Activated T-cell treated with anti-CD3 and anti-CD28 coated beads, Interleukin-2, amount 50 U/mL, for 24 hours (primary cell): ENCODE measurements at regions not wholly inside any gene's neighbourhood (a gene's known extent, or its start where the extent isn't known, plus 50 kb on each side); places are given as distances from the start of the nearest gene placed in this dataset.

ENCODE experiments used
- DNase-seq: peaks from one replicate; pipeline ENCODE4 v3.0.0-alpha.2; 2020
- H3K27ac Mint-ChIP-seq: 2 replicates; pipeline ENCODE4 v1.8.0; 2020; ENCODE audit warnings: mild to moderate bottlenecking, mixed read lengths
- H3K27me3 Mint-ChIP-seq: 2 replicates; pipeline ENCODE4 v1.8.0; 2020; ENCODE audit warnings: mixed read lengths
- H3K36me3 Mint-ChIP-seq: 2 replicates; pipeline ENCODE4 v1.8.0; 2020; ENCODE audit warnings: low read depth, mixed read lengths
- H3K4me1 Mint-ChIP-seq: 2 replicates; pipeline ENCODE4 v1.8.0; 2020; ENCODE audit warnings: low read depth, mixed read lengths
- H3K4me3 Mint-ChIP-seq: 2 replicates; pipeline ENCODE4 v1.8.0; 2020; ENCODE audit warnings: mild to moderate bottlenecking, moderate library complexity, mixed read lengths
- H3K9me3 Mint-ChIP-seq: 2 replicates; pipeline ENCODE4 v1.8.0; 2020; ENCODE audit warnings: mixed read lengths

DNA sequence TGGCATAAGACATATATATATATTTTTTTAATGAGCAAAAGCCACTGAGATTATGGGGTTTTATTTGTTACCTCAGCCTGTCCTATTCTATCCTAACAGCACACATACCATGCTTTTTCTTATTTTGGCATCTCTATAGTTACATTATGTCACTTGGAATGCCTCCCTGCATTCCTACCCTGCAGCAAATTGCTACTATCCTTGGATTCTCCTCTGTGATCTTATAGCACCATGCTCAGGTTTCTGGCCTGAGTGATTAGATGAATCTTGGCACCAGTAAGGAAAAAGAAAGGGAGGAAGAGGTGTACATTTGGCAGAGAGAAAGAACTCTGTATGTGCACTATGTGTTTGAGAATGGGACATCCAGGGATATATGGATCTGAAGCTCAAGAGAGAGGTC lies 86.3 kb upstream of the PELI1 start:
- Mint-ChIP-seq H3K4me3 (no peak overlapping the region), H3K27ac (no peak overlapping the region), H3K36me3 (no peaks in the 10 kb centered on the region), H3K27me3 (peaks cover 8% of the 10 kb centered on the region), H3K9me3 (no peaks in the 10 kb centered on the region), H3K4me1 (peaks cover 29% of the 10 kb centered on the region)
- no peak for DNase-seq

DNA sequence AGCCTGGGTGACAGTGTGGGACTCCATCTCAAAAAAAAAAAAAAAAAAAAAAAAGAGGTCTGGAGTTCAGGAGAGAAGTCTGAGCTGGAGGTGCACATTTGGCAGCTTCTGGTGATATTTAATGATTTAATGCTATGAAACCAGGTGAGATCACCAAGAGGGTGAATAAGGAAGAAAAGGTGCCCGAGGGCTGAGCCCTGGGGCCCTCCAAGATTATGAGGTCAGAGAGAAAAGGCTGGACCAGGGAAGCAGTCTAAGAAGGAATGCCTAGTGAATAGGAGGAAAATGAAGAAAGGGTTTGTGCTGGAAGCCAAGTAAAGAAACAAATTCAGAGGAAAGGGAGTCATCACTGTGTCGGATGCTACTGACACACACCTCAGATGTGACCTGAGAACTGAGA lies 88.0 kb upstream of the PELI1 start:
- peaks cover 24% of the 10 kb centered on the region for H3K4me1 Mint-ChIP-seq

GRCh38 chr2:64233376-64233922 lies 89.2 kb upstream of the PELI1 start:
- Mint-ChIP-seq H3K27me3 (peaks cover 8% of the 10 kb centered on the region), H3K4me1 (peaks cover 15% of the 10 kb centered on the region), H3K9me3 (no peaks in the 10 kb centered on the region), H3K4me3 (no peak overlapping the region), H3K27ac (no peak overlapping the region), H3K36me3 (no peaks in the 10 kb centered on the region)
- DNase-seq, result no peak

More for the DNA sequence above, 88.0 kb upstream of the PELI1 start:
- H3K27me3 Mint-ChIP-seq, result peaks cover 8% of the 10 kb centered on the region
- DNase-seq, result no peak
- H3K27ac Mint-ChIP-seq, result no peak overlapping the region
- no peak overlapping the region for H3K4me3 Mint-ChIP-seq
- no peaks in the 10 kb centered on the region for H3K36me3 Mint-ChIP-seq
- no peaks in the 10 kb centered on the region for H3K9me3 Mint-ChIP-seq

DNA sequence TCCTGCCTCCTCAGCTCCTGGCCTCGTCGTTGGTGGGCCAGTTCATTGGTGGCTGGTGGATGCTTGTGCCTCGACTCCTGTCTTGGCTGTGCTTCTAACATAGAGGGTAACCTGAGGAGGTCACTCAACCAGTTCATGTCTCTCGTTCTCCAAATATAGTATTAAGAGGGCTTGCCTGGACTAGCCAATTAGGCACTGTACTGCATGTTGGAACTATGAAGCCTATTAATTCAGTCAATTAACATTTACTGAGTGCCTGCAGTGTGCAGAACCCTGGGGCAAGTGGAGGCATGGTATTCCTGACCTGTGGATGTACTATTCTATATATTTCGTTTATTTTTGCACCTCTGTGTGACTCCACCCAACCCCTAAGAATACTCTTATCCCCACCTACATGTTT lies 89.9 kb upstream of the PELI1 start:
- peaks cover 8% of the 10 kb centered on the region for H3K4me1 Mint-ChIP-seq
- H3K27ac Mint-ChIP-seq, result no peak overlapping the region
- DNase-seq, result no peak
- no peak overlapping the region for H3K4me3 Mint-ChIP-seq
- H3K36me3 Mint-ChIP-seq, result no peaks in the 10 kb centered on the region
- no peaks in the 10 kb centered on the region for H3K9me3 Mint-ChIP-seq
- peaks cover 8% of the 10 kb centered on the region for H3K27me3 Mint-ChIP-seq

GRCh38 chr2:64234785-64235184 lies 90.6 kb upstream of the PELI1 start:
- Mint-ChIP-seq H3K27ac (no peak overlapping the region), H3K27me3 (peaks cover 3% of the 10 kb centered on the region), H3K36me3 (no peaks in the 10 kb centered on the region), H3K4me3 (no peak overlapping the region), H3K9me3 (no peaks in the 10 kb centered on the region), H3K4me1 (peaks cover 8% of the 10 kb centered on the region)
- DNase-seq, result no peak

DNA sequence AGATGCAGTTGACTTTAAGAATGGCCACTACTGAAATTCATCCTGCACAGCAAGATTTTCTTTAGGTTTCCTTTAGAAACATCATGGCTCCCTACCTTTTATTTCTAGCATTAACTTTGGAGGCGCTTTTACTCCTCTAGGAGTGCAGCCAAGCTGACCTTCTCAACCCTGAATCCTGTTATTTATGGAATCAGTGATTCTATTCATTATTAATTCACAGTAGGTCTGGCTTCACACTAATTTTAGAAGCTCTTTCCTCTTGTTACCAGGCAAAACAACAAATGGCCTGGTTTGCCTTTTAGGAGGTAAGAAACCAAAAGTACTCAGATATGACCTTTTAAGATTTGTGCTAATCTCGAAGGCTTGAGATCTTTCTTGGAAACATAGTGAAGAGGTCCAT lies 93.0 kb upstream of the PELI1 start:
- no peak overlapping the region for H3K27ac Mint-ChIP-seq
- no peaks in the 10 kb centered on the region for H3K36me3 Mint-ChIP-seq
- no peaks in the 10 kb centered on the region for H3K27me3 Mint-ChIP-seq
- no peak overlapping the region for H3K4me3 Mint-ChIP-seq
- peaks cover 4% of the 10 kb centered on the region for H3K9me3 Mint-ChIP-seq
- peaks cover 8% of the 10 kb centered on the region for H3K4me1 Mint-ChIP-seq
- no peak for DNase-seq

DNA sequence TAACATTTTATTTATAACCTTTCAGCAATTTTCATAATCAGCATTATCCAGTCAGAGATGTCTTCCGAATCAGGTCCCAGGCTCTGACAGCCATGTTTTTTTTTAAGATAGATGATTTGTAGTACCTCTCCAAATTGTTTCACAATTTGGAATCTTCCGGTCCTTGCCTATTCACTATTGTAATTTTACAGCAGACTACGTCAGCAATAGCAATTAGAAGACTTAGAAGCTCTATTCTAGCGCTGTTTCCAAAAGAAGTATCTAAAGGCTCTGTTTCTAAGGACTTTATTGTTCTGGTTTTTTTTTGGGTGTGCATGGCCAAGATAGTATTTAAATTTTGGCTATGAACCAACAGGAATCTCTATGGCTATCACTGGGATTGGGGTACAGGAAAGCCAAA lies 94.6 kb upstream of the PELI1 start:
- DNase-seq, result no peak
- Mint-ChIP-seq H3K36me3 (no peaks in the 10 kb centered on the region), H3K27me3 (no peaks in the 10 kb centered on the region), H3K27ac (no peak overlapping the region), H3K9me3 (peaks cover 4% of the 10 kb centered on the region), H3K4me3 (no peak overlapping the region), H3K4me1 (peaks cover 3% of the 10 kb centered on the region)

DNA sequence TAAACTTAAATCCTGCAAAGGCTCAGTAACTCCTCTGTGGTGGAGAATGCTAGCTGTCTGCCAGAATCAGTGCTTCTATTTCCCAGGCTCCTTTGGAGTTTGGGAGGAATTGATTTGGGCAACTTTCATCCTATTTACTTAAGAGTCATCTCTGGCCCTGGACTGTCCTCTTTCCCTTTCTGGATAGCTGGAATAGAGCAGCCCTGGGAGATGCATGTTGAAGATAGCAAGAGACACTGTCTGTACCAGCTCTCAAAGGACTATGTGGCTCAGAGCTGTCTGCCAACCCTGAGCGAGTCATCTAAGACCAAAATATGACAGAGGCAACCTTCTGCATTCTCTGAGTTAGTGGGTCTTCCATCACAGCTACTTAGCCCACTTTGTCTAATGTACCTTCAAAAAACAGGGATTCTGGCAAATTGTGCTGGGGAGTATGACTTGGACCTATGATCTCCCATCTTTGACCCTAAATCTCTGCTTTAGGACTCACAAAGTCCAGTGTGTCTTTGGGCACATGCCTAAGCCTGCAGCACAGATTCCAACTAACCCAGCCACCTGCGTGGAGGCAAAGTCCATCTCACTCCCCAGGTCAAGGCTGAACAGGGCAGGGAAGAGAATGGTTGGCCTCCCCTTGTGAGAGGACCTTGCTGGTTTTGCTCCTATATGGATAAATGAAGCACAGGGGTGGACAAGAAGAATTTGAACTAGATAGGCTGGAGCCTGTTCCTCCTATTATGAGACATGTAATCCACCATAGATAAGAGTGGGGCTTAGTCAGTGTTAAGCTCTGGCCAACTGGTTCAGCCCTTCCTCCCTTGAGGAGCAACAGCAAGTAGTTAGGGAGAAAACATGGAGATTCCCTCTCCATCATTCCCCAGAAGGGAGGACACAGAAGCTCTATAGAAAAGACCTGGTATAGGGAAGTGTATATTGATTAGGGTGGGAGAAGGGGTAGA lies 99.1 kb upstream of the PELI1 start:
- no peak for DNase-seq
- Mint-ChIP-seq H3K36me3 (no peaks in the 10 kb centered on the region), H3K9me3 (peaks cover 4% of the 10 kb centered on the region), H3K27ac (no peak overlapping the region), H3K4me3 (no peak overlapping the region), H3K4me1 (no peaks in the 10 kb centered on the region), H3K27me3 (no peaks in the 10 kb centered on the region)

GRCh38 chr2:64244037-64244416 lies 99.8 kb upstream of the PELI1 start:
- no peak for DNase-seq
- no peak overlapping the region for H3K4me3 Mint-ChIP-seq
- no peak overlapping the region for H3K27ac Mint-ChIP-seq
- no peaks in the 10 kb centered on the region for H3K36me3 Mint-ChIP-seq
- peaks cover 4% of the 10 kb centered on the region for H3K9me3 Mint-ChIP-seq
- no peaks in the 10 kb centered on the region for H3K27me3 Mint-ChIP-seq
- H3K4me1 Mint-ChIP-seq, result no peaks in the 10 kb centered on the region

DNA sequence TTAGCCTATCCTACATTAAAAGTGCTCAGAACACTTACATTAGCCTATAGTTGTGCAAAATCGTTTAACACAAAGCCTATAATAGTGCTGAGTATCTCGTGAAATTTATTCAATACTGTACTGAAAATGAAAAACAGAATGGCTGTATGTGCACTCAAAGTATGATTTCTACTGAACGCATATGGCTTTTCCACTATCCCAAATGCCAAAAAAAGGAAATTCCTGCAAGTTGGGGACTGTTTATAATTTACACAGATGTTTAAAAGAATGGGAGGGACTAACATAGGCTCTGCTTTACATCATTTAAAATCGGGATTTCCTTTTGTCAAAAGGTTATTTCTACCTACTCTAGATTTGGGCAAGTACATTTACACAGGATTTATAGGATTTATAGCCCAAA lies 101.4 kb upstream of the PELI1 start:
- H3K9me3 Mint-ChIP-seq, result peaks cover 4% of the 10 kb centered on the region
- no peaks in the 10 kb centered on the region for H3K36me3 Mint-ChIP-seq
- no peak overlapping the region for H3K27ac Mint-ChIP-seq
- no peak overlapping the region for H3K4me3 Mint-ChIP-seq
- no peaks in the 10 kb centered on the region for H3K4me1 Mint-ChIP-seq
- no peaks in the 10 kb centered on the region for H3K27me3 Mint-ChIP-seq
- DNase-seq, result no peak

DNA sequence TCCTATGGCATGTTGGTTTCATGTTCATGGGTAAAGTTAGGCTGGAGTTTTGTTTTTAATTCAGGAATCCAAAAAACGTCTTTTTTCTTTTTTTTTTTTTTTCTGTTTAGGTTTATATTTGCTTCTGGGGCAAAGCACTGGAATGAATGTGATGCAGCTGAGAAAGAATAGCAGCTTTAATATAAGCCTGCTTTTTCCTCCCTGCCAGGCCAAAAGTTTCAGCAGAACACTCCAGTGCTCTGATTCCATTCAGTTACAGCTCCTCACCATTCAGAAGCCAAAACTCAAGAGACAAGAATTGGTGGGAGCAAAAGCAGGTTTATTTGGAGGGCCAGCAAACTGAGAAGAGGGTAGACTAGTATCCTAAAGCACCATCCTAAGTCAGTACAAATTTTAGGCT lies 102.7 kb upstream of the PELI1 start:
- no peak for DNase-seq
- Mint-ChIP-seq H3K36me3 (no peaks in the 10 kb centered on the region), H3K4me3 (no peak overlapping the region), H3K9me3 (peaks cover under 1% of the 10 kb centered on the region), H3K4me1 (peaks cover 1% of the 10 kb centered on the region), H3K27ac (no peak overlapping the region), H3K27me3 (no peaks in the 10 kb centered on the region)

DNA sequence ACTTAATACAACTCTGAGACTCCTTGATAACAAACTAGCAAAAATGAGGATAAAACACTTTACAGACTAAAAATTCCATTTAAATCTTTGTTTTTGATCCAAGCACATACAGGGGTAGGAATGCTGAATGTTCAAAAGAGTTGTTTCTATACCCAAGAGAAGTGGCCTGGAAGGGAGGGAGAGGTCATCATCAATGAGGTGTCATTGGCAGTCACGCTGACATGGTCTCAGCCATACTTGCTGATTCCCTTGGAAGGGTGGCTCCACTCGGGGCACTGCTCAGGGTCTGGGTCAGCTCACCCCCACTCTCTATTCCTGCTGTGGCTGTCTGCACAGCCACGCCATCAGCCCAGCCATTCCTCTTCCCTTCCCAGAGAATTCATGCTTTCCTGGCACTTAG lies 105.2 kb upstream of the PELI1 start:
- Mint-ChIP-seq H3K9me3 (no peaks in the 10 kb centered on the region), H3K27ac (no peak overlapping the region), H3K4me3 (no peak overlapping the region), H3K36me3 (no peaks in the 10 kb centered on the region), H3K27me3 (no peaks in the 10 kb centered on the region), H3K4me1 (peaks cover 1% of the 10 kb centered on the region)
- no peak for DNase-seq

GRCh38 chr2:64250063-64250462 lies 105.8 kb upstream of the PELI1 start:
- Mint-ChIP-seq H3K9me3 (no peaks in the 10 kb centered on the region), H3K27me3 (no peaks in the 10 kb centered on the region), H3K4me3 (no peak overlapping the region), H3K27ac (no peak overlapping the region), H3K4me1 (peaks cover 1% of the 10 kb centered on the region), H3K36me3 (no peaks in the 10 kb centered on the region)
- no peak for DNase-seq

DNA sequence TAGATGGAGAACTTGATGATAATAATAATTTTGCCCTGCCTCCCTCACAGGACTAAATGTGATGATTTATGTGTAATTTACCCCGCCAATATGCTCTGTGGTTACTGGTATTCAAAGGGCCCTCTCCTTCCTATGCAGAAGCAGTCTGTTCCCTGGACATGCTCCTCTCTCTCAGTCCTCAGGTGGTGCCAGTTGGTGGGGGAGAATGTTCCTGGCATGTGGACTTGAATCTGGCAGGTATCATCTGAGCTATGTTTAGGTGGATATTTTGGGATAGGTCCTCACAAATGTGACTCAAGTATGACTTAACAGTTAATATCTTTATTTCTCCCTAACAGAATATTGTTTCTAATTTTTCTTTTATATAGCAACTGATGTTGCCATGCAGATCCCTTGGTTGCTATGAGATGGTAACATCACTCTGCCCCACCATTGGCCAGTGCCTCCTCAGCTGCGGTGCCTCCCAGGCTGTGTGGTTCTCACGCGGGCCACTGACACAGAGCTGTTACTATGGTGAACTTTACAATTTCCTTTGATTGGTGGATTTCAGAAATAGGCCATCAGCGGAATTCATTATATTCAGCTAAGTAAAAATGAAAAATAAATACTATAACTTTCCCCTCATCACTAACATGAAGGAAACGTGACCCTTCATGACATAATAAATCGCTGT lies 106.7 kb upstream of the PELI1 start:
- Mint-ChIP-seq H3K27me3 (no peaks in the 10 kb centered on the region), H3K27ac (no peak overlapping the region), H3K36me3 (no peaks in the 10 kb centered on the region), H3K4me1 (peaks cover 1% of the 10 kb centered on the region), H3K4me3 (no peak overlapping the region), H3K9me3 (no peaks in the 10 kb centered on the region)
- no peak for DNase-seq
